ENCODE measurements at regions not wholly inside any gene's neighbourhood (a gene's known extent, or its start where the extent isn't known, plus 50 kb on each side); places are given as distances from the start of the nearest gene placed in this dataset.
A peak's percentile ranks its signal among the peaks of the same experiment; 100 is the strongest.

DNA sequence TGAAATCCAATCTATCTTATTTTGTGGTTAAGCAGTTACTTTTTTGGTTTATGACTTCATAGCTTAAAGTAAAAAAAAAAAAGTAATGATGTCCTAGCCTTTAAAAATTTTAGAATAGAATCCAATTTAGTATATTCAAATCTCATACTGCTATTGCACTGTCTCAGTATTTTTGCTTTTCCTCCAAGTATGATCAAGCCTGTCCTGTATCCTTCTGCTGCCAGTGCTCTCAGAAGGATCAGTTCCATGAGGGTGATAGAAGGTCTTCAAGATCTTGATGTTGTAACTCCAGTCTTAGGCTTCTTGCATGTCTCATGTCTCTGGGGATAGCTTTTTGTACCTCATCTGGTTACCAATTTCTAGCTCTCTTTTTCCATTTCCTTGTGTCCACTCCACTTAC lies 324.2 kb upstream of the FAR2 start:
- DNase-seq (ENCODE audit: low spot score), result no peak

GRCh38 chr12:28826766-28827165 lies 322.3 kb upstream of the FAR2 start:
- DNase-seq (ENCODE audit: low spot score), result no peak

DNA sequence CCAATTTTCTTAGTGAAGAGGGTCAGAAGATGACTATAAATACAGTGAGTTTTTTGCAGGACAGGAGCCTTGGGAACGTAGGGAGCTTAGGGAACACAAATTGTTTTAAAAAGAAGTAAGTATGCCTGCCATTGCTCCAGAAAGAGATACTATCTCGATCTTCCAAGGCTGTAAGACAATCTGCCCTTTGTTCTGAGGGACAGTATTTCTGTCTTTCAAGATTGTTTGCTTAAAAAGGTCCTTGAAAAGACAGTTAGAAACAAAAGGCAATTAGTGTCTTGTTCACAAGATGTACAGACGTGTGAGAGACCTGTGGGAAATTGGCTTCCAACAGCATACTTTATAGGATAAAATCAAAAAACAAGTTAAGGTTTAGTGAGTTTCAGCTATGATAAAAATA lies 321.2 kb upstream of the FAR2 start:
- no peak for DNase-seq (ENCODE audit: low spot score)

GRCh38 chr12:28828318-28828717 lies 320.8 kb upstream of the FAR2 start:
- DNase-seq (ENCODE audit: low spot score), result no peak

GRCh38 chr12:28830491-28830890 lies 318.6 kb upstream of the FAR2 start:
- DNase-seq (ENCODE audit: low spot score), result no peak

DNA sequence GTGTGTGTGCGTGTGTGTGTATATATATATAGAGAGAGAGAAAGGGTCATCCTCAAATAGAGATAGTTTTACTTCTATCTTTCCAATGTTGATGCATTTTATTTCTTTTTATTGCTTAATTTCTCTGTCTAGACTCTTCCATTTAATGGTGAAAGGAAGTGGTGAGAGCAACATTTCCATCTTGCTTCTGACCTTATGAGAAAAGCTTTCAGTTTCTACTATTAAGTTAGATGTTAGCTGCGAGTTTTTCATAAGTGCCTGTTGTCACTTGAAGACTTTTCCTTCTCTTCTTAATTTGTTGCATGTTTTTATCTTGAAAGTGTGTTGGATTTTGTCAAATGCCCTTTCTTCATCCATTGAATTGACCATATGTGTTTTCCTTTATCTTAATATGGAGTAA lies 304.4 kb upstream of the FAR2 start:
- DNase-seq (ENCODE audit: low spot score), result no peak

DNA sequence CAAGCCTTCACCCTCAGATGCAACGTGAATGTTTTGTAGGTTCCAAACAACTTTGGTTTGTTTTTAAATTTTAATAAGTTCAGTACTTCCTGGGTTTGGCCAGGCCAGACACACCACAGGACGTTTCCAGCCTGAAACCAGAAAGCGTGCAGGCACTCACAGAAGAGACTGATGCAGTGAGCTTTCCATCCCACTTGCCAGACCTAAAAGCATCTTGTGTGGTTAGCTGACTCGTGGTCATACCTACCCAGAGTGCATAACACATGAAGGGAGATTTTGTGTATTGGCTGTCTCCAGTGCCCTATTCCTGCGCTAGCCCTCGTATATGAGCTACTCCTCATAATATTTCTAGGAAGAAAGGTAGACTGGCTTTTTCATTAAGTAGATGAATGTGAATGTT lies 297.3 kb upstream of the FAR2 start:
- no peak for DNase-seq (ENCODE audit: low spot score)

- no peak for DNase-seq (ENCODE audit: low spot score)
Observed at GRCh38 chr12:28855761-28856310, 293.2 kb upstream of the FAR2 start.

DNA sequence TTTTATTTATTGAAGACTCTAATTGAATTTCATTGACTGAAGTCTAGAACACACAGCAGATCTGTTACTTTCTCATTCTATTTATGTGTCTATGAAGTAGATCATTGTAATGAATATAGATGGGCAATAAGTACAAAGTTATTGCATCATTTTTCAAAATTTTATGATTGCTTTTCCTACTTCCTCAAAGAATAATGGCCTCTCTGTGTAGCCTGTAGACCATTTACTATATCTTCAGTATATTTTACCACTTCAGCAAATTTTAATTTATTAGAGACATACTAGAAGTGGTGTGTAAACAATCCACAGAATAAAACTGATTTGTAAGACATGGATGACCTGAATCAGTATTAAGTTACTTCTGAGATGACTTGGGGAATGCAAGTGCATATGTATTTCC lies 291.7 kb upstream of the FAR2 start:
- DNase-seq (ENCODE audit: low spot score), result no peak

DNA sequence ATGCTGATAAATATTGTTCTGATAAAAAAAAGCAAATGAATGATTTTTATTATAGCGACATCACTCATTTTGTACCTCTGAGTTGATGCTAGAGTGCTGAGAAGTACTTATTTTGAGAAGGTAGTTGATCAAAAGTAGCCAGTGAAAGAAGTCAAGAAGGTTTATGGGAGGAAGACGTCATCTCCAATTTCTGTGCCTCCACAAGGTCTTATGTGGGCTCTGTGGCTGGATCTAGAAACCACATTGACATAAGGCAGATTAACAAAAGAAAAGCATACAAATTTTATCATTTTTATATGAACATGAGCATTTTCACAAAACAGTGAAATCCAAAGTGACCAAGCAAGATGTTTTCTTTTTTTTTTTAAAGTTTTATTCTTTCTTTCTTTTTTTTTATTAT lies 289.5 kb upstream of the FAR2 start:
- DNase-seq (ENCODE audit: low spot score), result no peak

GRCh38 chr12:28865776-28866175 lies 283.3 kb upstream of the FAR2 start:
- no peak for DNase-seq (ENCODE audit: low spot score)

- no peak for DNase-seq (ENCODE audit: low spot score)
Observed at GRCh38 chr12:28866296-28866695, 282.8 kb upstream of the FAR2 start.

GRCh38 chr12:28866715-28867503 lies 282.2 kb upstream of the FAR2 start:
- no peak for DNase-seq (ENCODE audit: low spot score)

- DNase-seq (ENCODE audit: low spot score), result no peak
Observed at GRCh38 chr12:28868414-28868813, 280.7 kb upstream of the FAR2 start.

DNA sequence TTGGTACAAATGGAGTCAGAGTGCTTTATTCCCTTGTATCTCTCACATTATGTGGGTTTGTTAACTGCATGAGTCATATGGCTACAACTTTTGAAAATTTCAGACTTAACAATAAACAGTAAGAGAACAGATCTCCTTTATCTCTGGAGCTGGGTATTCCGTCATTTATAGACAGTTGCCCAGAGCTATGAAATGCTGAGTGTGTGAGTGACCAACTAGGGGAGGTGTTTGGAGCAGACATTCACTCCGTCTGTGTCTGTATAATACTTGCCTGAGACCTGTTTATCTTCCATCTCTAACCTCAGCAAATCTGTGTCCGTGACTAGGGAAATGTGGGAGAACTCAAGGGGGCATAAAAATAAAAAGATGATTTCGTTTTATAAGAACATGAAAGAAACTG lies 279.9 kb upstream of the FAR2 start:
- DNase-seq (ENCODE audit: low spot score), result no peak

DNA sequence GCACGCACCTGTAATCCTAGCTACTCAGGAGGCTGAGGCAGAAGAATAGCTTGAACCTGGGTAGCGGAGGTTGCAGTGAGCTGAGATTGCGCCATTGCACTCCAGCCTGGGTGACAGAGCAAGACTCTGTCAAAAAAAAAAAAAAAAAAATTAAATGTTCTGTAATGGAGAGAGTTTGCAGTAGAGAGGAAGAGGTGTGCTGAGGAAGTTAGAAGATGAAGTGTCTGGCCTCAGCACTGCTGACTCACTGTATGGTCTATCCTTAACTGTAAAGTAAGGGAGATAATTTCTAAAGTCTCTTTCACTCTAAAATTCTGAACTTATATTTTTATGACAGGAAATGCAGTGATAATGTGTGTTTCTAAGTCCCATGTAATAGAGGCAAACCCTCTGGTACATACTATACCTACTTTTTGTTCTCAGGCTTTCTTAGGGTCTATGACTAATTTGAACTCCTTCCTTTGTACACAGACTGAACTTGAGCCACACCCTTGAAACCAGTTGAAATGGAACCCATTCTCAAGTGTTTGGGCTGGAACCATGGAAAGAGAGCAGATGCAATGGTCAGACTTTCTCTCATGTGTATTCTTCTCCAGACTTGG lies 278.1 kb upstream of the FAR2 start:
- DNase-seq (ENCODE audit: low spot score), result no peak

- peak; percentile 13 for DNase-seq (ENCODE audit: low spot score)
Observed at GRCh38 chr12:28872654-28873268, 276.3 kb upstream of the FAR2 start.

- no peak for DNase-seq (ENCODE audit: low spot score)
Observed at GRCh38 chr12:28874758-28875157, 274.3 kb upstream of the FAR2 start.

GRCh38 chr12:28876196-28876798 lies 272.8 kb upstream of the FAR2 start:
- no peak for DNase-seq (ENCODE audit: low spot score)

- DNase-seq (ENCODE audit: low spot score), result no peak
Observed at GRCh38 chr12:28877854-28878253, 271.2 kb upstream of the FAR2 start.

DNA sequence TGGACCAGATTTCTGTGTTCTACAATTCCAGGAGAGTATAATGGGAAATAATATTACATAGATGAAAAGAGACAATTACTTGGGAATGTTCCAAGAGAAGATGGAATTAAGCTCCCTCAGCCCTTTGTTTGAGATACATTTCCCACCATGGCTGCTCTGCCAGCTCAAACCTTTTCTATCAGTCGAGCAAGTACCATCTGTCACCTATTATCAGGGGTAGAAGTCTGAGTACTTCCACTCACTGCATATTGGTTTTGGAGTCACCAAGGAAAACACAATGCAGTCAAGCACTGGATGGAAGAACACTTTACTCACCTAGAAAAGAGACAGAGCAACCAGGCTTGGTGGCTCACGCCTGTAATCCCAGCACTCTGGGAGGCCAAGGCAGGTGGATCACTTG lies 270.4 kb upstream of the FAR2 start:
- no peak for DNase-seq (ENCODE audit: low spot score)

GRCh38 chr12:28879379-28879778 lies 269.7 kb upstream of the FAR2 start:
- DNase-seq (ENCODE audit: low spot score), result no peak

DNA sequence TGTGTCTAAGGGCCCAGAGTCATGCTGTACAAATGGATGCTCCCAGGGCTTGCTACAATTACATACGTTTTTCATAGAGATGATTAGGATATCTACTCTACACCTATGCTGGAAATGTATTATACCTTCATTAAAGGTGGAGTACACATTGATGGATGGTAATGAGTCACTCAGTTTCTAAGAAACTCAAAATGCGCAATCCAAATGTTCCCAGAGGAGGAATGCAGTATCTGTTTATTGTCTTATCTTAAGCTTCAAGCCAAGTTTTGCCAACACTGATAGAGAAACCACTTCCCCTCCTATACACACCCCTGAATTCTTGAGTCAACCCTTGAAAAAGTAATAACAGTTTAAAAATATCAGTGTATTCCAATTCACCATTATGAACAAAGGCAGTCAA lies 266.6 kb upstream of the FAR2 start:
- DNase-seq (ENCODE audit: low spot score), result no peak

Measured in HuH-7.5 (cell line).